VCaP (cell line): ENCODE measurements at regions not wholly inside any gene's neighbourhood (a gene's known extent, or its start where the extent isn't known, plus 50 kb on each side); places are given as distances from the start of the nearest gene placed in this dataset.

ENCODE experiments used
- H3K27ac ChIP-seq: fragments of 450-650 bp; 2 replicates; pipeline ENCODE4 v1.5.1; 2017
- CTCF ChIP-seq: fragments of 450-650 bp; conservative IDR thresholded peaks from 2 replicates; pipeline ENCODE4 v1.5.1; 2017; ENCODE audit warnings: mild to moderate bottlenecking, moderate library complexity

GRCh38 chr14:75371297-75371696 is 56.5 kb upstream of the JDP2 start:
- no peak overlapping the region for H3K27ac ChIP-seq
- no peak for TF ChIP-seq CTCF

GRCh38 chr14:75372260-75372659 is 55.6 kb upstream of the JDP2 start:
- TF ChIP-seq CTCF, result no peak

GRCh38 chr14:75373133-75373532 is 54.7 kb upstream of the JDP2 start:
- no peak overlapping the region for H3K27ac ChIP-seq
- no peak for TF ChIP-seq CTCF

More at GRCh38 chr14:75372260-75372659, 55.6 kb upstream of the JDP2 start:
- peak overlapping the region; percentile 37; the same call in 1 of the 2 replicates for H3K27ac ChIP-seq

GRCh38 chr14:75373616-75374015 is 54.2 kb upstream of the JDP2 start:
- no peak overlapping the region for H3K27ac ChIP-seq
- TF ChIP-seq CTCF, result no peak

GRCh38 chr14:75374911-75375310 is 52.9 kb upstream of the JDP2 start:
- TF ChIP-seq CTCF, result no peak
- no peak overlapping the region for H3K27ac ChIP-seq

- no peak for TF ChIP-seq CTCF
These were observed 51.8 kb upstream of the JDP2 start for GRCh38 chr14:75375983-75376382.

More at GRCh38 chr14:75375983-75376382, 51.8 kb upstream of the JDP2 start:
- H3K27ac ChIP-seq, result no peak overlapping the region
